HepG2 (cell line): ENCODE measurements at regions not wholly inside any gene's neighbourhood (a gene's known extent, or its start where the extent isn't known, plus 50 kb on each side); places are given as distances from the start of the nearest gene placed in this dataset.

Source experiments
- DR1 ChIP-seq: sonication (generic); formaldehyde crosslinking; IDR thresholded peaks from 2 replicates; pipeline ENCODE4 v1.8.0; 2021; ENCODE audit warnings: mild to moderate bottlenecking, missing genetic modification reagents, inconsistent platforms
- HMGXB4 ChIP-seq, 2 experiments: sonication (generic) in 1 of 2; formaldehyde crosslinking in 1 of 2; IDR thresholded peaks; 2 replicates each; pipeline versions ENCODE4 v1.4.0 to v1.6.1; 2018 to 2020; ENCODE audit warnings: missing genetic modification reagents in 2 of 2, borderline replicate concordance in 1 of 2, low read depth in 1 of 2, mild to moderate bottlenecking in 1 of 2, missing biosample characterization in 1 of 2
- MAF1 ChIP-seq: sonication (generic); formaldehyde crosslinking; IDR thresholded peaks from 2 replicates; pipeline ENCODE4 v1.5.0; 2020; ENCODE audit warnings: missing genetic modification reagents, borderline replicate concordance
- NR2F6 ChIP-seq, 2 experiments: IDR thresholded peaks; 2 replicates each; pipeline ENCODE4 v1.6.1; 2016; ENCODE audit warnings: antibody characterized with exemption in 1 of 2, mild to moderate bottlenecking in 1 of 2
- POLR2AphosphoS5 ChIP-seq: IDR thresholded peaks from 2 replicates; pipeline ENCODE4 v1.6.1; 2012; ENCODE audit warnings: low read depth, low read length
- RBM39 ChIP-seq: fragments of 200-400 bp; formaldehyde crosslinking; IDR thresholded peaks from one replicate; pipeline ENCODE4 v1.6.1; 2018; ENCODE audit warnings: antibody characterized with exemption, mild to moderate bottlenecking, low read depth, low read length; ENCODE audit not compliant: poor library complexity, severe bottlenecking
- RERE ChIP-seq: IDR thresholded peaks from 2 replicates; pipeline ENCODE4 v1.6.1; 2016; ENCODE audit warnings: low read depth, missing genetic modification reagents, missing compliant biosample characterization
- SKIL ChIP-seq: sonication (generic); formaldehyde crosslinking; IDR thresholded peaks from 2 replicates; pipeline ENCODE4 v1.8.0; 2022; ENCODE audit warnings: missing genetic modification reagents, mild to moderate bottlenecking, moderate library complexity, borderline replicate concordance
- SNRNP70 ChIP-seq: fragments of 200-400 bp; formaldehyde crosslinking; IDR thresholded peaks from 2 replicates; pipeline ENCODE4 v1.6.1; 2017; ENCODE audit warnings: mild to moderate bottlenecking, low read depth, low read length, moderate library complexity
- U2AF1 ChIP-seq: fragments of 200-400 bp; formaldehyde crosslinking; optimal IDR thresholded peaks from 2 replicates; pipeline ENCODE3; 2017; ENCODE audit warnings: mild to moderate bottlenecking, low read depth, low read length
- ZBTB10 ChIP-seq: sonication (generic); formaldehyde crosslinking; IDR thresholded peaks from 2 replicates; pipeline ENCODE4 v1.4.0; 2020; ENCODE audit warnings: missing genetic modification reagents, borderline replicate concordance
- ZFP1 ChIP-seq: IDR thresholded peaks from 2 replicates; pipeline ENCODE4 v1.6.1; 2016
- ZFP36L2 ChIP-seq: sonication (generic); formaldehyde crosslinking; IDR thresholded peaks from 2 replicates; pipeline ENCODE4 v1.4.0; 2020; ENCODE audit warnings: missing genetic modification reagents
- ZNF205 ChIP-seq: IDR thresholded peaks from 2 replicates; pipeline ENCODE4 v1.6.1; 2018; ENCODE audit warnings: missing biosample characterization, missing genetic modification reagents
- ZNF207 ChIP-seq: fragments of 450-650 bp; IDR thresholded peaks from 2 replicates; pipeline ENCODE4 v1.6.1; 2016; ENCODE audit warnings: antibody characterized with exemption, borderline replicate concordance
- ZNF572 ChIP-seq: sonication (generic); formaldehyde crosslinking; IDR thresholded peaks from 2 replicates; pipeline ENCODE4 v1.5.1; 2020; ENCODE audit warnings: mild to moderate bottlenecking, missing genetic modification reagents
- ZNF607 ChIP-seq: sonication (generic); formaldehyde crosslinking; IDR thresholded peaks from 2 replicates; pipeline ENCODE4 v1.5.1; 2020; ENCODE audit warnings: missing genetic modification reagents, mild to moderate bottlenecking, borderline replicate concordance
- ZSCAN9 ChIP-seq: IDR thresholded peaks from 2 replicates; pipeline ENCODE4 v1.6.1; 2016; ENCODE audit warnings: borderline replicate concordance

GRCh38 chr5:29780401-29780800 lies 1413.1 kb upstream of the CDH6 start (continued):
- TF ChIP-seq HMGXB4 (CRISPR knock-in tag; IDR thresholded peaks at IDR 0.05; ENCODE audit: borderline replicate concordance in 1 of 2, low read depth in 1 of 2), result no peak
- no peak for TF ChIP-seq ZFP36L2 (CRISPR knock-in tag)
- TF ChIP-seq U2AF1, result no peak
- TF ChIP-seq NR2F6 (IDR thresholded peaks at IDR 0.05), result peak; percentile 44; the same call in 1 of the 2 replicates
- 0 out of 2 replicates have a peak, but pooled peaks have one; percentile 5 for TF ChIP-seq NR2F6 (CRISPR knock-in tag; IDR thresholded peaks at IDR 0.05)
- TF ChIP-seq ZNF205 (CRISPR knock-in tag), result no peak
- no peak for TF ChIP-seq MAF1 (CRISPR knock-in tag)
- TF ChIP-seq ZFP1 (CRISPR knock-in tag), result no peak
- no peak for TF ChIP-seq SNRNP70
- TF ChIP-seq ZNF207, result no peak
- no peak for TF ChIP-seq SKIL (CRISPR knock-in tag)
- TF ChIP-seq ZSCAN9 (CRISPR knock-in tag), result 0 out of 2 replicates have a peak, but pooled peaks have one; percentile 41
- TF ChIP-seq ZBTB10 (CRISPR knock-in tag), result no peak
- no peak for TF ChIP-seq ZNF572 (CRISPR knock-in tag)
- no peak for TF ChIP-seq RBM39
- no peak for TF ChIP-seq ZNF607 (CRISPR knock-in tag)
- TF ChIP-seq RERE (CRISPR knock-in tag), result no peak
- no peak for TF ChIP-seq POLR2AphosphoS5
- TF ChIP-seq DR1 (CRISPR knock-in tag), result no peak
